ENCODE measurements at regions not wholly inside any gene's neighbourhood (a gene's known extent, or its start where the extent isn't known, plus 50 kb on each side); places are given as distances from the start of the nearest gene placed in this dataset.
"Not testable (repeated sequence)": the region's sequence is repeated elsewhere in the genome, so short reads cannot be mapped to it uniquely, and the experiment has no call there.

DNA sequence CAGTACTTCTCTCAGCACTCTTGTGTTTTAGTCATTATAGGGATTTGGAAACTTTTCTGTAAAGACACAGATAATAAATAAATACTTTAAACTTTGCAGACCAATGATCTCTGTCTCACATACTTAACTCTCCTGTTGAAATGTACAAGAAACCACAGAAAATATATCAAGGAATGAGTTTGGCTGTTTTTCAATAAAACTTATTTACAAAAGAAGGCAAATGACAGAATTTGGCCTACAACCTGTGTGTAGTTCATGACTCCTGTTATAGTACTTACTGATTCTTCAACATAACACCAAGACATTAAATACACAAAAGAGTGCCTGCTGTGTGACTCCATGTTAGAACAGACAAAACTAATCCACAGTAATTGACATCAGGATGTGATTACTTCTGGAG lies 510.0 kb upstream of the PHF14 start:
- H3K9me3 ChIP-seq: no peaks in the 10 kb centered on the region
- intact Hi-C loops (cut with DNase I): no loop called here
- H3K27ac ChIP-seq: no peak overlapping the region
- no peak overlapping the region for H3K4me3 ChIP-seq
- TF ChIP-seq, protein P1, sequence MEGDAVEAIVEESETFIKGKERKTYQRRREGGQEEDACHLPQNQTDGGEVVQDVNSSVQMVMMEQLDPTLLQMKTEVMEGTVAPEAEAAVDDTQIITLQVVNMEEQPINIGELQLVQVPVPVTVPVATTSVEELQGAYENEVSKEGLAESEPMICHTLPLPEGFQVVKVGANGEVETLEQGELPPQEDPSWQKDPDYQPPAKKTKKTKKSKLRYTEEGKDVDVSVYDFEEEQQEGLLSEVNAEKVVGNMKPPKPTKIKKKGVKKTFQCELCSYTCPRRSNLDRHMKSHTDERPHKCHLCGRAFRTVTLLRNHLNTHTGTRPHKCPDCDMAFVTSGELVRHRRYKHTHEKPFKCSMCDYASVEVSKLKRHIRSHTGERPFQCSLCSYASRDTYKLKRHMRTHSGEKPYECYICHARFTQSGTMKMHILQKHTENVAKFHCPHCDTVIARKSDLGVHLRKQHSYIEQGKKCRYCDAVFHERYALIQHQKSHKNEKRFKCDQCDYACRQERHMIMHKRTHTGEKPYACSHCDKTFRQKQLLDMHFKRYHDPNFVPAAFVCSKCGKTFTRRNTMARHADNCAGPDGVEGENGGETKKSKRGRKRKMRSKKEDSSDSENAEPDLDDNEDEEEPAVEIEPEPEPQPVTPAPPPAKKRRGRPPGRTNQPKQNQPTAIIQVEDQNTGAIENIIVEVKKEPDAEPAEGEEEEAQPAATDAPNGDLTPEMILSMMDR (IDR thresholded peaks at IDR 0.05): no peak
- no peaks in the 10 kb centered on the region for H3K4me1 ChIP-seq
- H3K27me3 ChIP-seq (ENCODE audit: low read depth): no peaks in the 10 kb centered on the region
- H3K36me3 ChIP-seq: no peaks in the 10 kb centered on the region
- ATAC-seq (no peak), DNase-seq (no peak)

DNA sequence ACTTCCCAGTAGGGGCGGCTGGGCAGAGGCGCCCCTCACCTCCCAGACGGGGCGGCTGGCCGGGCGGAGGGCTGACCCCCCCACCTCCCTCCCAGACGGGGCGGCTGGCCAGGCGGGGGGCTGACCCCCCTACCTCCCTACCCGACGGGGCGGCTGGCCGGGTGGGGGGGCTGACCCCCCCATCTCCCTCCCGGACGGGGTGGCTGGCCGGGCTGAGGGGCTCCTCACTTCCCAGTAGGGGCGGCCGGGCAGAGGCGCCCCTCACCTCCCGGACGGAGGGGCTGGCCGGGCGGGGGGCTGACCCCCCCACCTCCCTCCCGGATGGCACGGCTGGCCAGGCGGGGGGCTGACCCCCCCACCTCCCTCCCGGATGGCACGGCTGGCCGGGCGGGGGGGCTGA lies 508.1 kb upstream of the PHF14 start:
- intact Hi-C loops (cut with DNase I); H3K27ac ChIP-seq; H3K4me1 ChIP-seq; H3K27me3 ChIP-seq (ENCODE audit: low read depth); H3K4me3 ChIP-seq; ATAC-seq; H3K36me3 ChIP-seq; H3K9me3 ChIP-seq; DNase-seq: not testable (repeated sequence)

DNA sequence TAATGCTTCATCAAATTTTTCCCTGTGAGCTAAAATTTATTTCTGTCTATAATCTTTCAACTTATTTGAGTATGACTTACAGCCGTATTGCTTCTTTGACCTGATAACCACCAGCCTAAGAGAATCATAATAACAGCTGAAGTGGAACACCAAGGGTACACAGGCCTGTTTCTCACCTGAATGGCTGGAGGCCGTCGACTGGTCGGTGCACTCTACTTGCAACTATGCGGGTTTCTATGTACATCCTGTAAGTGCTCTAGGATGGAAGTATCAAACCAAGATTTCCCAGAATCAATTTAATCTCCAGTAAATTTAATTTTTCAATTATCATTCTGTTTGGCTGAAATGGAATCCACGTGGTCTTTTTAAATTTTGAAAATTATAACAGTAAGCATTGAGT lies 504.8 kb upstream of the PHF14 start:
- no peaks in the 10 kb centered on the region for H3K27me3 ChIP-seq (ENCODE audit: low read depth)
- no peak overlapping the region for H3K27ac ChIP-seq
- H3K4me3 ChIP-seq: no peak overlapping the region
- H3K9me3 ChIP-seq: no peaks in the 10 kb centered on the region
- no peak for DNase-seq
- intact Hi-C loops (cut with DNase I): no loop called here
- ATAC-seq: no peak
- H3K36me3 ChIP-seq: no peaks in the 10 kb centered on the region
- H3K4me1 ChIP-seq: no peaks in the 10 kb centered on the region
- TF ChIP-seq, protein P1 (IDR thresholded peaks at IDR 0.05): no peak

DNA sequence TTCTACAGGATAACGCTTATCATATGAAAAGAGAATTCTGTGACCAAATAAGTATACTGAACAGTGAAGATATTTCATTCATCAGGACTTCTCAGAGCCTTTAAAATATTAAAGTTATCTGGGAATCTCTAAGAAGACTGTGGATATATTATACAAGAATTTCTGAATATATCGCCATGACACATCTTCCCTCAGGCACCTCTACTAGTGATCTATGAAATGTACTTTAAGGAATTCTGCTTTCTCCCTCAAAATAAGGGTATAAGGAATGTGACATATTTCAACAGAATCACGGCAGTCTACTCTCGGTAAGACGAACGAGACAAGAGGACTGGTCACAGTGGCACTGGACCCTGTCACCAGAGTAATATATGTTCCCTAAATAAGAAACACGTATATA lies 504.2 kb upstream of the PHF14 start:
- DNase-seq (no peak), ATAC-seq (no peak)
- Histone ChIP-seq H3K27ac (no peak overlapping the region), H3K27me3 (ENCODE audit: low read depth) (no peaks in the 10 kb centered on the region), H3K9me3 (no peaks in the 10 kb centered on the region), H3K36me3 (no peaks in the 10 kb centered on the region), H3K4me1 (no peaks in the 10 kb centered on the region), H3K4me3 (no peak overlapping the region)
- TF ChIP-seq, protein P1 (IDR thresholded peaks at IDR 0.05): no peak
- intact Hi-C loops (cut with DNase I): no loop called here

DNA sequence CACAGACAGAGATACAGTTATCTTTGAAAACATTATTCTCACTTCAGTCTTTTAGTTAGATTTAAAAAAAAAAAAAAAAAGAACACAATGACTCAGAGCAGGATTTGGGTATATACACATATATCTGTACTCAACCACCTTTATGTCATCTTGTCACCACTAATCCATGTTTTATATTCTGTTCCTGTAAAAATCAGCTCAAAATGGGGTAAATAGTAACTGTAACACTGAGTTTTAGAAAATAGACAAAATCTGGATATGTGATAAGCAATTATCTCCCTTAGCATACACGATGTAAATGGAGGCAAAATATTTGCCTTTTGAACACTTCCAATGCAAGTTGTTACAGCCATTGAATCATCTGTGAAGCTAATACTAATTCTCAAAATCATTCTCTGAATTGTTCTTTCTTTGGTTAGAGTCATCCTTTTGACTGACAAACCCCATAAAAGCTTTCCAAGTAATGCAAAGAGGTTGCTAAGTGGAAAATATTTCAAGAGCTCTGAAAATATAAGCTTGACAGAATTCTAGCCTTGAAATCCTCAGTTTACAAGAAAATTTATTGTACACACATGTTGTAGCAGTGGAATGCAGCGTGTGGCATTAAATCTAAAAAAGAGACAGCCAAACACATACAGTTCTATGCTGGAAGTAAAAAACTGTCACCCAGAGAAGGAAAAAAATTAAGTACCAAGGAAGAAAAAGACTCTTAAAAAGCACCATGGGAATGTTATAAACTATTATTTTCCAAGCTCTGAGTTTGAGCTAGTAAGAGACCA lies 502.2 kb upstream of the PHF14 start:
- no peak for ATAC-seq
- no peak overlapping the region for H3K4me3 ChIP-seq
- intact Hi-C loops (cut with DNase I): no loop called here

DNA sequence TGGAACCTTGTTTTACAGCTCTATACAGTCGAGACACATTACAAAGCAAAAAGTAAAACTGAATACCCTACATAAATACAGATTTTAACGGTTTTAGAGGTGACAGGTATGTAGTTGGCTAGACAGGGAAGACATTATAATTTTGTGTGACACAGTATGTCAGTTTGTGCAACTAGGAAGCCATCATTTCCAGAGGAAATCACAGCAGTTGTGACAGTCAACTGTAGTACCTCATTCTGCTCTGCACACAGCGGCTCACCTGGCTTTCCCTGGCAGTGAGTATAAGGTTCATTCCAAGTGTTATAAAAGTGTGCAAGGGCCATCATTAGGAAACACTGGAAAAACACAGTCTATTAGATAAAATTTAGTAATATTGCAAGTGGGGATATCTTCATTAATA lies 501.6 kb upstream of the PHF14 start:
- Histone ChIP-seq H3K36me3 (no peaks in the 10 kb centered on the region), H3K4me1 (no peaks in the 10 kb centered on the region), H3K27me3 (ENCODE audit: low read depth) (no peaks in the 10 kb centered on the region), H3K27ac (no peak overlapping the region), H3K4me3 (no peak overlapping the region), H3K9me3 (no peaks in the 10 kb centered on the region)
- DNase-seq: no peak
- ATAC-seq: no peak
- intact Hi-C loops (cut with DNase I): no loop called here
- TF ChIP-seq, protein P1 (IDR thresholded peaks at IDR 0.05): no peak

More for the DNA sequence above, 502.2 kb upstream of the PHF14 start:
- DNase-seq: no peak
- H3K27ac ChIP-seq: no peak overlapping the region
- no peaks in the 10 kb centered on the region for H3K4me1 ChIP-seq
- H3K27me3 ChIP-seq (ENCODE audit: low read depth): no peaks in the 10 kb centered on the region
- no peaks in the 10 kb centered on the region for H3K9me3 ChIP-seq
- no peaks in the 10 kb centered on the region for H3K36me3 ChIP-seq
- TF ChIP-seq, protein P1 (IDR thresholded peaks at IDR 0.05): no peak

Data from lower lobe of right lung (tissue), 2 donors.